ENCODE measurements at regions not wholly inside any gene's neighbourhood (a gene's known extent, or its start where the extent isn't known, plus 50 kb on each side); places are given as distances from the start of the nearest gene placed in this dataset.

DNA sequence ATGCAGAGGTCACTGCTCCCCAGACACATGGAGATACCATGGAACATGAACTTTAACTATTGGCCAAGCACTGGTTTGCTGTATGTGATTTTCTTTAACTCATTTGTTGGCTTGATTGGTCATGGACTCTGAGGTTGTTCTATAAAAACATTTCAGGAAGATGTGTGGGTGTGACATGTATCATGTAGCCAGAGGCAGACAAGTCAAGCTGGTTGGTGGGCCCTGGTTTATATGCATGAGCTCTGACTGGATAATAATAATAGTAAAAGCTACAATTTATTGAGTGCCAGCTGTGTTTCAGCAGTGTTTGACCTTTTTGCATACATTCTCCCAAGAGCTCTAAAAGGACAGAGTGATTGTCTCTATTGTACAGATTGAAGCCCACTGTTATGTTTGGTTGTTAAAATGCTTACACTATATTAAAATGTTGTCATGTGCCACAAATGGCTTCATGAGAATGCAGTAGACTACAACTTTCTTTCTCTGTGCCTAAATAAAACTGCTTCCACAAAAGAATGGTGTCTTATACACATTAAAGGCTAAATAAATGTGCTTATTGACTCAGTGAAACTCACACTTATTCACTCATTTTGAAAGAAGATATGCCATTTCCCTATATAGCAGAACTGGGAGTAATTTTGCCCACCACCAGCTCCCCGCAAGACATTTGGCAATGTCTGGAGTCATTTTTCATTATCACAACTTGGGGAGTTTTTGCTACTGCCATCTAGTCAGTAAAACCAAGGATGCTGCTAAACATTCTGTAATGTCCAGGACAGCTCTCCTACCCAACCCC, 243.6 kb upstream of the NFE2L3 start:
- no peak for DNase-seq (ENCODE audit: low read depth in 2 of 2)

DNA sequence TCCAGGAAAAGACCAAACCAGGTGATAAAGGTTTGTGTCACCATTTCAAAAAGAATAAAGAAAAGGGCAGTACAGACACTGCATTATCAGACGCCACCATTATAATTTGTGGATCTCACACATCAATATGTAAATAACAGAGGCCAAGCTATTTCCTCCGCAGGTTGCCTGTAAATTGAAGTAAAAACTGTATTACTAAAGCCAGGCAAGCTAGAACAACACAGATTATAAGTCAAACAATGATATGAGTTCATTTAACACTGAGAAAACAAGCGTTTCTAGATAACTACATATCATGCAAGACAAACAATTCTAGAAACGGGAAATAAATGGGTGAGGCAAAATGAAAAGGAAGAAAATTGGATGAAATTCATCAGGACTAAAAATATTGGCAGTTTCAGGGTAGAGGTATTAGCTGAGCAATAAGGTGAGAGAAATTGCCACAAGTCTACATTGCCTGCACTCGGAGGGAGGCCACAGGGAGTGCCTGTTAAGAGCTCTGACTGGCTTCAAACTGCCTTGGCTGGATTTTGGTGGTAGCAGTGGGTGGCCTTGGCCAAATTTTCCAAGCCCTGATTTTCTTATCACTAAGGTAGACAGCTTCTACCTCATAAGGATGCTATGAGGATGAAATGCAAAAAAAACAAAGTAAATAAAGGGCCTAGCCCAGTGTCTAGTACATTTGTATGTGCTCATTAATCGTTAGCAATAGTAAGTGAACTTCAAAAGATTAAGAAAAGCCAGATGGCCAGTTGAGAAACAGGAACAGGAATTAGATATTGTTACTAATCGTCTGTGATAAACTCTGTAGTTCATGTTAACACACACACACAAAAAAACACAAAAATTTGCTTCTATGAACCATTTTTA, 240.0 kb upstream of the NFE2L3 start:
- no peak for DNase-seq (ENCODE audit: low read depth in 2 of 2)

DNA sequence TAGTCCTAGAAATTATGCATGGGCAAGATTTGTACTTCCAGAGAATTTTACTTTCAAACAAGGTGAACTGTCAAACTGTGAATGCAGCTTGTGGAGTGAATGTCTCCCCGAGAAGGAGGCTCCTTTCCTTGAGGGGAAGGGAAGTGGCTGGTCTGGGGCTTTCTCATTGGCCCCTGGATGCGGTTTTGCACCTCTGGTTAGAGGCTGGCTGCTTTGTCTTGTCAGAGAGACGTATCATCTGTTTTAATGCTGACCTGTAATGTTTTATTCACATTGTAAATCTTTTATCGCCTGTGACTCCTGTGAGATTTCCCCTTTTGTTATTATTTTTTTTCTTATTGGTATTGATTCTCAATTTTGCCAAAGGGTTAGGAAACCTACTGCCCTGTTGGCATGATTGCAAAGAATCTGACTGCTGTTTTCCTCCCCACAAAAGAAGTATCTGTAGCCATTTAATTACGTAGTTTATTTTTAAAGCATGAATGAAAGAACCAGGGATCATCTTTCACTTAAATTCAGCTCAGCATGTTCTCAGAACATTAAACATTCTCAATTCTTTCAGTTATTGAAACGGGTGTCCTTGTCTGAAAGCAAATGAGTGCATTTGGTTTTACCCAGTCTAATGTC, 238.3 kb upstream of the NFE2L3 start:
- DNase-seq (ENCODE audit: low read depth in 2 of 2): no peak

DNA sequence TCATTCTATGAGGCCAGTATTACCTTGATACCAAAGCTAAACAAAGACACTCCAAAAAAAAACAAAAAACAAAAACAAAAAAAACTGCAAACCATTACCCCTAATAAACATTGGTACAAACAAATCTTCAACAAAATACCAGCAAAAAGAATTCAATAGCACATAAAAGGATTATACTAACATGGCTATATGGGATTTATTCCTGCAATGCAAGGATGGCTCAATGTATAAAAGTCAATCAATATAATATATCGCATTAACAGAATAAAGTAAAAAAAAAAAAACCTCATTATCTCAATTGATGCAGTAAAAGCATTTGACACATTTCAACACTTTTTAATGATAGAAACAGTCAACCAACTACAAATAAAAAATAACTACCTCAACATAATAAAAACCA, 233.3 kb upstream of the NFE2L3 start:
- DNase-seq (ENCODE audit: low read depth in 2 of 2): no peak

DNA sequence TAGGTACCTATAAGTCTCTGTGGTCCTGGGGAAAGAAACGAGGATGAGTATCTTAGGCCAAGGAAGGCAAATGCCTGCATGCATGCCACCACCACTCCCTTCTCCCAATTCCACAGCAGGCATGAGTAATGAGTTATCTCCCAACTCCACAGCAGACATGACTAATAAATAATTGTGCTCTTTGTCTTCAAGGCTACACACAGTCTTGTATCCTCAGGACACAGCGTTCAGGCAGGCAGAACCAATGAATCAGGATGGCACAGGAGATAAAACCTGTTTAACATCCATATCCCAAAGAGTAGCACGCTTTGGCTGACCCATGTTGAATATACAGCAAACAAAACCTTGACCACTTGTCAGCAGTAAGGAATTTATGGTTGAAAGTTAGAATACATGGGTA, 229.7 kb upstream of the NFE2L3 start:
- DNase-seq (ENCODE audit: low read depth in 2 of 2): no peak

DNA sequence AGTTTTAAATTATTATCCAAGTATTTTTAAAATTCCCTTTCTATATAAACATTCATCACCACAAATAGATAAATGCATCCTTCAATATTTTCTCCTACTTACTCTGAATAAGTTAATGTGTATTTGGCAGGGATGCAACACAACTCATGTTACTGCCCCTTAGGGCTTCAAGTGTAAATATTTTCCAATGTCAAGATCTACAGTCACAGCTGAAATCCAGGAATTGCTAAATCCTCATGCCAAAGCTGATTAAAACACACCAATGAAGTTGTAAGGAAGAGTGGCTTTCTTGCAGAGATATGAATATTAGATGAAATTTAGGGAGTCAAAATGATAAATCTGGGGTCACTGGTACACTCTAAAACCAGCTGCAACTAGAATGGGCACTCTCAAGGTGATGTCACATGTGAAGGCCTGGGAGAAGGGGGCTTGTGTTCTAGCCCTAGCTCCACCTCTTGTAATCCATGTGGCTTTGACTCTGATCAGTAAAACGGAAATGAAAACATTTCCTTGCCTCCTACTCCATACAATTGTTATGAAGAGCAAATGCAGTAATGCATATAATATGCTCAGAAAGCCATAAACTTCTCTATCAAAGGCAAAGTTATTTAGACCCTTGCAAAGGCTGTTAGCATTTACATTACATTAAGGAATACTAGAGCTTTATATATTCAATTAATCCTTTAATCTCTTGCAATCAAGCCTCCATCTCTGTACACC, 228.1 kb upstream of the NFE2L3 start:
- DNase-seq (ENCODE audit: low read depth in 2 of 2): no peak

DNA sequence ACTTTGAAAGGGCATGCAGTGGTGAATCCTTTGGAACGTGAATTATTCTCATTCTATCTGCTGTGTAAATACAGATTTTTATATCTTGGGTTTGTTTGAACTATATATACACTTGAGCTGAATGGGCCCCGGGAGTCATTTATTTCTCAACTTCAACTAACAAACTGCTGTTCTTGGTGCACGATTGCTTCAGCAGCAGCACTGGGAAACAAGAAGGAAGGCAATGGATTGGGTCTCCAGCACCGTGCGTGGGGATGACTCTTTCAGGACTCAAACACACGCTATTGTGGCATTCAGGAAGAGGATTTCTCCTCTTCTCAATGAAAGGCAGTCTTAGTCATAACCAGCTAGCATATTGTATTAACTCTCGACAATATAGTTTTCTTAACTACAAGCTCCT, 226.0 kb upstream of the NFE2L3 start:
- DNase-seq (ENCODE audit: low read depth in 2 of 2): no peak

DNA sequence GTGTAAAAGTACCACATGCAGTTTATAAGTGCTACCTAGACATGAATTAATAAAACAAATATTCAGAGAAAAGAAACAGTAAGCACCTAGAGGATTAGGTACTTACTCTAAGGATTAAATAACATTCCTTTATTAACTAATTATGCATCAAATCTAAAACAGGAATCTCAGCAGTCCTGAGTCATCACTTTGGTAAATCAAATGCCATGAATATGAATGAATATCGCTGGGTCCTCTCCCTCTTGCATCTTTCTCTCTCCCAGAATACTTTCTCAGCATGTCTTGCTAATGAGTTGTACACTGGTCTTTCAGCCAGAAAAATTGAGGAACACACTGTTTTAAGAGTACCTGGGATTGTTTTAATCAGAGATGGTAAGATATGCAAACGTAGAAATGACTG, 225.5 kb upstream of the NFE2L3 start:
- DNase-seq (ENCODE audit: low read depth in 2 of 2): no peak

DNA sequence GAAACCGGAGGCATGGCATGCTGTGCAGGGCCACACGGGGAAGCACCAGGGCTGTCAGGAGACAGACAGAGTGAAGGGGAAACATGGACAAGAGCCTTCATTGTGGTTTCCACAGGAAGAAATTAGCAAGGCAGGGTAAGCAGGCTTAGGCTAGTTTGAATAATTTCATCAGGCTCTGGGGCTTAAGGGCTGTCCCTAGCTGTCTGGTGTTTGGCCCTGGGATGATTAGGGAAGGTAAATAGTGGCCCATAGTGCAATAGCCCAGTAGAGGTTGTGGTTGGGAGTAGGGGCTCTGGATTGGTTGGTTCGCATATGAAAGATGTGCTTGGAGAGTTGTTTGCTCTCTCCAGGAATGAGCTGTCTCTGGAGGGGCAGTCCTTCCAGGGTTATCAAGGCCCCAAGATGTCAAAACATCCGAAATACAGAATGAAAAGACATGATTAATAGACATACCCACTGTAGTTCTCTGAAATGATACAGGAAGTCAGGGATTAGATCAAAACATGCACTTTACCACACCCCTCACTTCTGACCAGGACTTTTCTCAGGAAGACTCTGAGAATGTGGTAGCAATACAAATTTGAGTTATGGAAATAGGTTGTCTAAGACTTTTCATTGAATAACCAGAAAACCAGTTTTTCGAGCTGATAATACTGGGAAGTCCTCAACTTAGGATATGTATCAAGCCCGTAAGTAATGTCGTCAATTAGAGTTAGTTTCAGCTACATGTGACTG, 224.9 kb upstream of the NFE2L3 start:
- DNase-seq (ENCODE audit: low read depth in 2 of 2): no peak

DNA sequence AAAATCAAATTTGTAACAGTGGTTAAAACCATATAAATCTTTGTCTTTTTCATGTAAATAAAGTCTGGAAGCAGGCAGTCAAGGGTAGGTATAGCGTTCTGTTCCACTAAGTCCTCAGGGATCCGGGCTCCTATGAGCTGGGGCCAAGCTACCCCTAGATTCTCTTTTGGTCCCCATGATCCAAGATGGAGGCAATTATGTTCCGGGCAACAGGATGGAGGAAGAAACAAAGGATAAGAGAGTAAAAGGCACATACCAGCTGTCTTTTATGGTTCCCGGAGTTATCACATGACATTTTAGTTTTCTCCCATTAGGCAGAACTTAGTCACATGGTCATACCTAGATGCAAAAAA, 224.4 kb upstream of the NFE2L3 start:
- no peak for DNase-seq (ENCODE audit: low read depth in 2 of 2)

DNA sequence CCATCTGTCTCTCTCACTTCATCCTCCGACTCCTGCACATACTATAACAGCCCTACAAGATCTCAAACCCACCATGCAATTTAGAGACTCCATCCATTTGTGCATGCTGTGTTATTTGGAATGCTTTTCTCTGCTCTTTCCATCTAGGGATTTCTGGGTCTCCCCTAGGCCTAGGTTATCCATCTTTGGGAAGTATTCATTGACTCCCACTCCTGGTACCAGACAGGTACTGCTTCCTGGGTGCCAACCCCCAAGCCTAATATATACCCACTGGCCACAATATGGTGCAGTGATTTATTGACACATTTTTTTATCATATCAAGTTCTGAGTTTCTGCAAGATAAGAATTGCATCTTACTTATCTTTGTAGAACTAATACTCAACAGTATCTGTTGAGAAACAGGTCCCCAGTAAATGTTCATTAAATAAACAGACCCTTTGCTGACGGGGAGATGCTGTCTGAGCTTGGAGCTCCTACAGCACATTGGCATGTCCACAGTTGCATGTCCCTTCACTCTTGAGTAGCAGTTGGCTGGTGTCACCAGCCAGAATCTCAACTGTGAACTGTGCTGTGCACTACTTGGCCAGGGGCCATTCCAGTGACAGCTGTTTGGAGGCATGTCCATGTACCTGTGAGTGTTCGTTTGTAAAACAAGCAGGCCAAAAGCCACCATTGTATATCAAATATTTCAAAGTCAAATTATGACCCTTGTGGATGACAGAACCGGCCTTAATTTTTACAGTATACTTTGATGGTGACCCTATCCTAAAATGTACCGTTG, 223.3 kb upstream of the NFE2L3 start:
- no peak for DNase-seq (ENCODE audit: low read depth in 2 of 2)

DNA sequence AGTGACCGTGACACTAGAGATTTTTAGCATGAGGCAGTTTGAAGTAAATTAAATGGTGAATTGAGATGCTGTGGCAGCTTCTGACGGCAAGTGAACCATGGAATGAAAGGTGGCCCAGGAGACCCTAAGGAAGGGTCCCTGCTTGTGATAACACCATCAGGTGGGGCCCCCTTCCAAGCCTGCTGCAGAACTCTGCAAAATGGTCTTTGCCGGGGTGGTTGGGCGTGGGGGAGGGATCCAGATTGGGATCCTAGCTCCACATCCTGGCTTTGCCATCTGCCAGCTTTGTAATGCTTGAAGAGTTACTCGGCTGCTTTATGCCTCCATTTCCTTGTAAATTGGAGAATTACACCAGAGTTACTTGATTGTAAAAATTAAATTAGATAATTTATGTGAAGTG, 222.6 kb upstream of the NFE2L3 start:
- no peak for DNase-seq (ENCODE audit: low read depth in 2 of 2)

DNA sequence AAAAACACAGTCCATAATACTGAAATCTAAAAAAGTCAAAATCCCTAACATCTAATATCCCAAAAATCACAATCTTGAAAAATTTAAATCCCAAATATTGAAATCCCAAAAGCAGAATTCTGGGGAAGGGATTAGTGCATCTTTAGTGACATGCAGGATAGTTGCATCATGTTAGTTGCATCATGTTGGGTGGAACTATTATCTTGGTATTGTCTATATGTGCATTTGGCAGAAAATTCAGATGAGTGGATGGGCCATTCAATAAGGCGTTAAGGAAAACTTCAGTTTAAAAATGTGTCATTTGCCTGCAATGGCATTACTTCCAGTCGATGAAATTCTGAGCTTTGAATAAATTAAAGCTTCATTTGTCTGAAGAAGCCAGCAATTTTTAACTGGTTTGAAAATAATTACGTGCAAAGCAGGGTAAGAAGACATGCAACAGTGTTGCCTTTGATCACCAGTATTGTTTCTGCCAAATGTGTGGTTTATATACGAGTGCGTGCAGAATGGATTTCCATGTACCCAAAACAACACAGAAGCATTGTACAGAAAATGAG, 221.4 kb upstream of the NFE2L3 start:
- no peak for DNase-seq (ENCODE audit: low read depth in 2 of 2)

DNA sequence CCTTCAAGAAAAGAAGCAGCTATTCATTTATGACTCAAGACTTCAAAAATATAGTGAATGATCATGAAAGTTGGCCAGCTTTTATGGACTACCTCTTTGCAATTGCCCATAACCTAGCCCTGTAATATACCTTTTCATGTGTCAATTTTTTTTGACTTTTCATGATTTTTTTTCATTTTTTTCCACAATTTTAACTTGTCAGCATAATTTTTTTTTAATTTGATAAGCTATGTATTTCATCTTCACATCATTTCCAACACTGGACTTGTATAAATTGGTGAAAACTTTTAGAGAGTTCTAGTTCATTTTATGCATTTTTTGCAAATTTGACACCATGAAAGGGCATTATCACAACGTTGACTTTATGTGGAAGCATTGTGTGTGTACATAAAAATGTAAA, 220.8 kb upstream of the NFE2L3 start:
- no peak for DNase-seq (ENCODE audit: low read depth in 2 of 2)

DNA sequence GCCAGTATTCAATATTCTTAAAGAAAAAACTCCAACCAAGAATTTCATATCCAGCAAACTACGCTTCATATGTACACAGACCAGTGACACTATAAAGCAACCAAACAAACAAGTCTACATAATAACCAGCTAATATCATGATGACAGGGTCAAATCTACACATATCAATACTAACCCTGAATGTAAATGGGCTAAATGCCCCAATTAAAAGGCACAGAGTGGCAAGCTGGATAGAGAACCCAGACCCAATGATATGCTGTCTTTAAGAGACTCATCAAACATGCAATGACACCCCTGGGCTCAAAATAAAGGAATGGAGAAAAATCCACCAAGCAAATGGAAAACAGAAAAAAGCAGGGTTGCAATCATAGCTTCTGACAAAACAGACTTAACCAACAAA, 218.1 kb upstream of the NFE2L3 start:
- no peak for DNase-seq (ENCODE audit: low read depth in 2 of 2)

DNA sequence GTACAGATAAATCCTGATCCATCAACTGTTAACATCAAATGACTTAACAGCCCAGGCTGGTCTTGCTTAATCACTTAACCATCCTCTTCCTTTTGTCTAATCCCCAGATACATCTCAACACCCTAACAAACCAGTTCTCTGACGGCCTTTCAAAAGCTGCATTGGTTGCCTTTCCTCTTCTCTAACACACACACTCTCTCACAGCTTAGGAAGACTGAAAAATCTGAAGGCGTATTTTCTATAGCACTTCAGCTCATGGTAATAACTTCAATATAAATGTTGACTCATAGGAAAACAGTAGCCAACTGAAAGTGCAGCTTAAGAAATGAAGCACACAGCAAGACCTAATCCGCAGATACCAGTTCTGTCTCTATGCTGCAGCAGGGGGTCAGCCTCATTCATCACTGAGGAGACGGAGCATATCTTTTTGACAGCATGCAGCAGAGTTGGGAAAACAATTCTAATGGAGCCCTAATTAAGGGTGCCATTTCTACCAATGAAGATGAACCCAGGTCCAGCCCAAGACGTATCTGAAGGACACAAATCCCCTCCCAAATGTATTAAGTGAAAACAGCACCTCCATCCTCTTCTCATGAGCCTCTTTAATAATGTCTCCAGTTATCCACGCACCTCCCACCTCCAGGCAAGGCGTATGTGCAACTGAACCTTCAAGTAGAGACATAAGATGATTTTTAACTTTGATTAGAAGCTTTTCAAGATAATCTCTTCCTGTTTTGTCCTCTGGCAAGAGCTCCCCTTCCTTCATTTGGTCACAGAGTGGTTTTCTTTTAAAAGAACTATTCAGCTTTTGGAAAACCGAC, 211.7 kb upstream of the NFE2L3 start:
- no peak for DNase-seq (ENCODE audit: low read depth in 2 of 2)

DNA sequence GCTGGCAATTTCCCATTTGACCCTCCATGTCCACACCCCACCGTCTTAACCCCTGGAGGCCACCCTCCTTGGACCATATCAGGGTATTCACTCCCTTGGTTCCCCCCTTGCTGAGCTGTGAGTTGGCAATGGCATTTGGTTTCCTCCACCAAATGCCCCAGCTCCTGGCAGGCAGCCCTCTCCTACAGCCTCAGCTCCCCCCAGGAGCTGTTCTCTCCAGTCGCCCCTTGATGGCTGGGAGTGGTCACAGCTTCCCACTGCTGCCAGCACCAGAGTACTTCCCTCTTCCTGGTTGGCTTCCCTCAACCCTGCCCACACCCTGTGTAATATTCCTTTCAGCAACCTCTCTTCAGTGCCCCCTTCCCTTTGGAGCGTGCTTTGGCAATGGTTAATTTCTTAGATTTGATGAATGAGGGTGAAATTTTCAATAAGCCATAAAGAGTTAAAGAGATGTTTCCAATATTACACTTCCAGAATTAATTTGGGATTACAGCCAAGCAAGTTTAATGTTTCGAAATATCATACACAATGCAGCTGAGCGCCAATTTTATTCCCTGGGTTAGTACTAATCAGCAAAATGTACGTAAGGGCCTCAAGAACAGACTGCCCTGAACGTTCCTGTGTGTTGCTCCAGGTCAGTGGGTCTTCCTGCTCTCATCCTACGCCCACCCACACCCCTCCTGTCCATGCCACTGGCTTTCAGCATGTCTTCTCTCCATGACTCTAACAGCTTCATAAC, 207.1 kb upstream of the NFE2L3 start:
- DNase-seq (ENCODE audit: low read depth in 2 of 2): no peak

DNA sequence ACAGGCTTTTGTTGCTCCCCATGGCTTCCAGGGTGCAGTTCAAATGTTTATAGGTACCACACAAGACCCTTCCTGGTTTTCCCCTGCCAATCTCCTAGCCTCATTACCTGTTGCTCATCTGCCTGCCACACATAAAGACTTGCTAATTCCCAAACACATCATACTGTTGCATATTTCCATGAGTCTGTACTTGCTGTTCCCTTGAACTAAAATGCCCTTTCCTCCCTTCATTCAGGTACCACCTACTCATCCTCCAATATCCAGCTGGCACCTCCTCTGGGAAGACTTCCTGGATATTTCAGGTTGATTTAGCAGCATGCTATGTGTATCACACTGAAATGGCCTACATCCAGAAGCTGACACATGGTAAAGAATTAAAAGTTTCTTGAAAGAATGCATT, 206.4 kb upstream of the NFE2L3 start:
- DNase-seq (ENCODE audit: low read depth in 2 of 2): no peak

DNA sequence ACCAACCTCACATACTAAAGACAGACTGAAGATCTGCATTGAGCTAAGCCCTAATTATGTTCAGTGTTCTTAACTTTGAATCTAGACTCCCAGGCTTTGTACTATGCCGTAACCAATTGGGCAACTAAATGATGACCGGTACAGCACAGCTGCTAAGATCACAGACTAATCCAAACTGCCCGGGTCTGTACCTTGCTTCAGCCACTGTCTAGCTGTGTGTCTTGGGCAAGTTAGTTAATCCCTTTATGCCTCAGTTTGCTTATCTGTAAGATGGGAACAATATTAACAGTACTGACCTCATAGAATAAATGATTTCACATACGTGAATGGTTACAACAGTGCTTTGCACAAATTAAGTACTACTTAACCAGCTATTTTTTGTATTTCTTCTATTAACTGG, 205.8 kb upstream of the NFE2L3 start:
- no peak for DNase-seq (ENCODE audit: low read depth in 2 of 2)

All from fibroblast of skin of left biceps (primary cell).